Neuronal stem cell (in vitro differentiated cells): ENCODE measurements at regions not wholly inside any gene's neighbourhood (a gene's known extent, or its start where the extent isn't known, plus 50 kb on each side); places are given as distances from the start of the nearest gene placed in this dataset.

Experiments used
- DNase-seq: peaks from one replicate; pipeline ENCODE4 v3.0.0-alpha.2; 2013; ENCODE audit warnings: low spot score
- H2AFZ ChIP-seq: one replicate; pipeline ENCODE4 v1.6.1; 2013; ENCODE audit warnings: mild to moderate bottlenecking, low read length, inconsistent platforms
- H2AK5ac ChIP-seq: 2 replicates; pipeline ENCODE4 v1.6.1; 2013; ENCODE audit warnings: low read depth, mild to moderate bottlenecking, inconsistent platforms, low read length, moderate library complexity, mixed read lengths
- H2BK120ac ChIP-seq: 2 replicates; pipeline ENCODE4 v1.6.1; 2013; ENCODE audit warnings: low read depth, mild to moderate bottlenecking, inconsistent platforms, low read length, moderate library complexity, mixed read lengths
- H2BK12ac ChIP-seq: one replicate; pipeline ENCODE4 v1.6.1; 2013; ENCODE audit warnings: low read length, inconsistent platforms
- H2BK15ac ChIP-seq: 2 replicates; pipeline ENCODE4 v1.6.1; 2013; ENCODE audit warnings: mild to moderate bottlenecking, low read length, inconsistent platforms, mixed read lengths
- H2BK5ac ChIP-seq: one replicate; pipeline ENCODE4 v1.6.1; 2013; ENCODE audit warnings: inconsistent platforms, mild to moderate bottlenecking, low read length, moderate library complexity
- H3K14ac ChIP-seq: one replicate; pipeline ENCODE4 v1.6.1; 2013; ENCODE audit warnings: low read length, inconsistent platforms
- H3K18ac ChIP-seq: 2 replicates; pipeline ENCODE4 v1.6.1; 2013; ENCODE audit warnings: low read length, inconsistent platforms
- H3K23ac ChIP-seq: 2 replicates; pipeline ENCODE4 v1.6.1; 2013; ENCODE audit warnings: low read depth, mild to moderate bottlenecking, mixed read lengths, low read length, inconsistent platforms; ENCODE audit not compliant: poor library complexity
- H3K27ac ChIP-seq: replicated peaks from 3 replicates; pipeline ENCODE4 v1.5.1; 2013; ENCODE audit warnings: low read length, inconsistent platforms
- H3K27me3 ChIP-seq, 3 experiments: 2 replicates each; pipeline ENCODE4 v1.6.1; 2013; ENCODE audit warnings: low read length in 3 of 3, mild to moderate bottlenecking in 2 of 3, inconsistent platforms in 1 of 3, low read depth in 1 of 3, mixed read lengths in 1 of 3, moderate library complexity in 1 of 3; ENCODE audit not compliant: control insufficient read depth in 3 of 3, insufficient read depth in 3 of 3
- H3K36me3 ChIP-seq, 2 donors: replicated peaks in 1 of 2; 2 replicates each; pipeline ENCODE4 v1.6.1; 2013; ENCODE audit warnings: low read length in 2 of 2; ENCODE audit not compliant: control insufficient read depth in 2 of 2, insufficient read depth in 2 of 2
- H3K4ac ChIP-seq: 2 replicates; pipeline ENCODE4 v1.6.1; 2013; ENCODE audit warnings: inconsistent platforms, mild to moderate bottlenecking, low read length, moderate library complexity
- H3K4me1 ChIP-seq, 2 donors: 1 replicate in 1 of 2; 2 replicates in 1 of 2; pipeline ENCODE4 v1.6.1; 2013; ENCODE audit warnings: low read length in 2 of 2, low read depth in 1 of 2; ENCODE audit not compliant: control insufficient read depth in 2 of 2, insufficient read depth in 1 of 2
- H3K4me2 ChIP-seq: one replicate; pipeline ENCODE4 v1.6.1; 2013; ENCODE audit warnings: mild to moderate bottlenecking, low read length, inconsistent platforms; ENCODE audit not compliant: insufficient read depth, poor library complexity, severe bottlenecking
- H3K4me3 ChIP-seq, 2 donors: 2 replicates each; pipeline ENCODE4 v1.5.1; 2013; ENCODE audit warnings: low read length in 2 of 2, mild to moderate bottlenecking in 2 of 2, inconsistent platforms in 1 of 2, moderate library complexity in 1 of 2
- H3K79me1 ChIP-seq: one replicate; pipeline ENCODE4 v1.6.1; 2013; ENCODE audit warnings: low read depth, mild to moderate bottlenecking, inconsistent platforms, low read length, moderate library complexity
- H3K9ac ChIP-seq: one replicate; pipeline ENCODE4 v1.6.1; 2013; ENCODE audit warnings: mild to moderate bottlenecking, low read depth, low read length, inconsistent platforms; ENCODE audit not compliant: poor library complexity
- H3K9me3 ChIP-seq, 2 donors: replicated peaks in 1 of 2; 2 replicates each; pipeline versions ENCODE3 to v1.6.1; 2013; ENCODE audit warnings: low read length in 2 of 2, mild to moderate bottlenecking in 2 of 2, inconsistent platforms in 1 of 2, low read depth in 1 of 2, mixed read lengths in 1 of 2, moderate library complexity in 1 of 2; ENCODE audit not compliant: control insufficient read depth in 2 of 2, insufficient read depth in 1 of 2
- H4K8ac ChIP-seq: one replicate; pipeline ENCODE4 v1.6.1; 2013; ENCODE audit warnings: low read depth, mild to moderate bottlenecking, inconsistent platforms, low read length, moderate library complexity
- H4K91ac ChIP-seq: one replicate; pipeline ENCODE4 v1.6.1; 2013; ENCODE audit warnings: low read length, low read depth, mild to moderate bottlenecking, inconsistent platforms; ENCODE audit not compliant: poor library complexity
- WGBS, 2 donors: extraction: QIAGEN DNeasy Blood & Tissue Kit; methylation state at CpG; one replicate each; pipeline ENCODE4 v1.1.7; 2013; ENCODE audit warnings: missing lambda C conversion rate in 2 of 2, mixed read lengths in 1 of 2; ENCODE audit not compliant: insufficient read length in 2 of 2, insufficient replicate concordance in 1 of 2; ENCODE audit errors: extremely low coverage in 2 of 2; 5-methylcytosine and 5-hydroxymethylcytosine counted together

- Histone ChIP-seq H4K91ac (no peak overlapping the region), H3K9me3 (no peaks in the 10 kb centered on the region), H2BK12ac (no peak overlapping the region), H3K18ac (no peak overlapping the region), H3K4ac (no peak overlapping the region), H3K23ac (no peak overlapping the region), H2AFZ (no peak overlapping the region), H4K8ac (no peak overlapping the region), H3K79me1 (no peaks in the 10 kb centered on the region), H2BK15ac (no peak overlapping the region), H2BK120ac (no peak overlapping the region), H3K4me1 (no peaks in the 10 kb centered on the region), H2BK5ac (no peak overlapping the region), H2AK5ac (no peak overlapping the region), H3K9ac (no peak overlapping the region), H3K27ac (no peak overlapping the region), H3K14ac (no peak overlapping the region), H3K36me3 (no peaks in the 10 kb centered on the region), H3K4me3 (no peak overlapping the region), H3K27me3 (no peaks in the 10 kb centered on the region), H3K4me2 (no peak overlapping the region)
- WGBS, 2 donors = no CpG with 5 or more reads among the region's 3 CpGs
- no peak for DNase-seq
Measured at GRCh38 chr14:45587142-45587541, 334.1 kb upstream of the MIS18BP1 start.

GRCh38 chr14:45559626-45560025 is 306.6 kb upstream of the MIS18BP1 start:
- Histone ChIP-seq H3K36me3 (no peaks in the 10 kb centered on the region), H3K18ac (no peak overlapping the region), H3K4me3 (no peak overlapping the region), H3K4me2 (no peak overlapping the region), H2BK120ac (no peak overlapping the region), H3K79me1 (no peaks in the 10 kb centered on the region), H2AK5ac (no peak overlapping the region), H4K8ac (no peak overlapping the region), H3K9me3 (no peaks in the 10 kb centered on the region), H3K4ac (no peak overlapping the region), H3K27me3 (no peaks in the 10 kb centered on the region), H3K27ac (no peak overlapping the region), H2BK5ac (no peak overlapping the region), H3K23ac (no peak overlapping the region), H2AFZ (no peak overlapping the region), H3K4me1 (no peaks in the 10 kb centered on the region), H3K9ac (peak overlapping the region; percentile 7), H2BK15ac (no peak overlapping the region), H2BK12ac (no peak overlapping the region), H4K91ac (no peak overlapping the region), H3K14ac (no peak overlapping the region)
- no CpG with 5 or more reads among the region's 5 CpGs for WGBS, 2 donors
- no peak for DNase-seq

- no peak overlapping the region for H4K91ac ChIP-seq
- DNase-seq = no peak
- no peak overlapping the region for H2AK5ac ChIP-seq
- H2BK12ac ChIP-seq = no peak overlapping the region
- no peak overlapping the region for H2BK5ac ChIP-seq
- H3K23ac ChIP-seq = no peak overlapping the region
- H3K36me3 ChIP-seq = no peaks in the 10 kb centered on the region
- H3K18ac ChIP-seq = no peak overlapping the region
- H2AFZ ChIP-seq = no peak overlapping the region
- H3K4ac ChIP-seq = no peak overlapping the region
- no peak overlapping the region for H3K4me3 ChIP-seq
- H3K79me1 ChIP-seq = no peaks in the 10 kb centered on the region
- no peak overlapping the region for H3K9ac ChIP-seq
- no peak overlapping the region for H2BK15ac ChIP-seq
- no peaks in the 10 kb centered on the region for H3K9me3 ChIP-seq
- H3K4me2 ChIP-seq = no peak overlapping the region
- no peak overlapping the region for H3K27ac ChIP-seq
- H3K27me3 ChIP-seq = no peaks in the 10 kb centered on the region
- no peak overlapping the region for H3K14ac ChIP-seq
- H4K8ac ChIP-seq = no peak overlapping the region
- no peak overlapping the region for H2BK120ac ChIP-seq
- H3K4me1 ChIP-seq = no peaks in the 10 kb centered on the region
Measured at GRCh38 chr14:45558183-45558582, 305.2 kb upstream of the MIS18BP1 start.

GRCh38 chr14:45553981-45554380 is 301.0 kb upstream of the MIS18BP1 start:
- Histone ChIP-seq H3K36me3 (no peaks in the 10 kb centered on the region), H3K23ac (no peak overlapping the region), H3K4me3 (no peak overlapping the region), H4K8ac (no peak overlapping the region), H2BK12ac (no peak overlapping the region), H2BK5ac (no peak overlapping the region), H3K4me1 (no peaks in the 10 kb centered on the region), H2BK15ac (no peak overlapping the region), H2AK5ac (no peak overlapping the region), H3K27me3 (no peaks in the 10 kb centered on the region), H3K4ac (no peak overlapping the region), H3K79me1 (no peaks in the 10 kb centered on the region), H3K4me2 (no peak overlapping the region), H3K9ac (no peak overlapping the region), H4K91ac (no peak overlapping the region), H3K14ac (no peak overlapping the region), H2BK120ac (no peak overlapping the region), H3K9me3 (no peaks in the 10 kb centered on the region), H3K27ac (no peak overlapping the region), H2AFZ (no peak overlapping the region), H3K18ac (no peak overlapping the region)
- WGBS, 2 donors = no CpG with 5 or more reads among the region's 1 CpG
- DNase-seq = no peak
